ENCODE measurements at regions not wholly inside any gene's neighbourhood (a gene's known extent, or its start where the extent isn't known, plus 50 kb on each side); places are given as distances from the start of the nearest gene placed in this dataset.

GRCh38 chr10:4488904-4489303, 337.1 kb upstream of the AKR1E2 start:
- no peaks in the 10 kb centered on the region for H3K36me3 ChIP-seq (ENCODE audit: control insufficient read depth, insufficient read depth, low read length)
- intact Hi-C loops (cut with micrococcal nuclease; ENCODE audit: unreplicated experiment): no loop called here
- BruUV-seq (replicated peaks): no TSS peak
- no peaks in the 10 kb centered on the region for H3K27me3 ChIP-seq (replicated peaks; ENCODE audit: control insufficient read depth, insufficient read depth, low read length)
- DNase-seq: no peak
- no peaks in the 10 kb centered on the region for H3K4me1 ChIP-seq
- no peak for TF ChIP-seq CTCF (IDR thresholded peaks at IDR 0.05; ENCODE audit: insufficient read depth in 1 of 2, low read depth in 1 of 2, low read length in 1 of 2, severe bottlenecking in 1 of 2, unreplicated experiment in 1 of 2)
- POLR2A ChIA-PET: no interaction called here
- H3K27me3 Mint-ChIP-seq (ENCODE audit: insufficient read depth, unreplicated experiment): peaks cover 5% of the 10 kb centered on the region
- H3K9me3 Mint-ChIP-seq (ENCODE audit: unreplicated experiment): no peaks in the 10 kb centered on the region
- CTCF ChIA-PET: interaction anchor here (0.6 kb wide), 1 partner anchor 145 kb away, joined by 3 read pairs; no protein-coding TSS in a partner anchor
- no peak overlapping the region for H3K4me3 ChIP-seq (ENCODE audit: low read depth, low read length)
- H3K27ac Mint-ChIP-seq (ENCODE audit: unreplicated experiment): no peak overlapping the region
- no peak overlapping the region for H3K4me3 Mint-ChIP-seq (ENCODE audit: unreplicated experiment)
- no peaks in the 10 kb centered on the region for H3K36me3 Mint-ChIP-seq (ENCODE audit: insufficient read depth, unreplicated experiment)
- no peaks in the 10 kb centered on the region for H3K9me3 ChIP-seq
- no peaks in the 10 kb centered on the region for H3K4me1 Mint-ChIP-seq (ENCODE audit: low read depth, unreplicated experiment)

GRCh38 chr10:4485636-4486035, 340.4 kb upstream of the AKR1E2 start:
- Mint-ChIP-seq H3K4me3 (ENCODE audit: unreplicated experiment) (no peak overlapping the region), H3K27ac (ENCODE audit: unreplicated experiment) (no peak overlapping the region), H3K9me3 (ENCODE audit: unreplicated experiment) (no peaks in the 10 kb centered on the region), H3K36me3 (ENCODE audit: insufficient read depth, unreplicated experiment) (no peaks in the 10 kb centered on the region), H3K4me1 (ENCODE audit: low read depth, unreplicated experiment) (no peaks in the 10 kb centered on the region), H3K27me3 (ENCODE audit: insufficient read depth, unreplicated experiment) (peaks cover 5% of the 10 kb centered on the region)
- BruUV-seq (replicated peaks): no TSS peak
- no peaks in the 10 kb centered on the region for H3K4me1 ChIP-seq
- TF ChIP-seq CTCF (IDR thresholded peaks at IDR 0.05; ENCODE audit: insufficient read depth in 1 of 2, low read depth in 1 of 2, low read length in 1 of 2, severe bottlenecking in 1 of 2, unreplicated experiment in 1 of 2): no peak
- no peaks in the 10 kb centered on the region for H3K9me3 ChIP-seq
- H3K27me3 ChIP-seq (replicated peaks; ENCODE audit: control insufficient read depth, insufficient read depth, low read length): no peaks in the 10 kb centered on the region
- ChIA-PET POLR2A (no interaction called here), CTCF (no interaction called here)
- intact Hi-C loops (cut with micrococcal nuclease; ENCODE audit: unreplicated experiment): no loop called here
- no peak overlapping the region for H3K4me3 ChIP-seq (ENCODE audit: low read depth, low read length)
- no peaks in the 10 kb centered on the region for H3K36me3 ChIP-seq (ENCODE audit: control insufficient read depth, insufficient read depth, low read length)
- DNase-seq: no peak

- H3K4me1 Mint-ChIP-seq (ENCODE audit: low read depth, unreplicated experiment): no peaks in the 10 kb centered on the region
- intact Hi-C loops (cut with micrococcal nuclease; ENCODE audit: unreplicated experiment): no loop called here
- POLR2A ChIA-PET: no interaction called here
- H3K27ac Mint-ChIP-seq (ENCODE audit: unreplicated experiment): no peak overlapping the region
- H3K9me3 Mint-ChIP-seq (ENCODE audit: unreplicated experiment): no peaks in the 10 kb centered on the region
- Histone ChIP-seq H3K4me1 (no peaks in the 10 kb centered on the region), H3K9me3 (no peaks in the 10 kb centered on the region), H3K4me3 (ENCODE audit: low read depth, low read length) (no peak overlapping the region), H3K27me3 (replicated peaks; ENCODE audit: control insufficient read depth, insufficient read depth, low read length) (no peaks in the 10 kb centered on the region), H3K36me3 (ENCODE audit: control insufficient read depth, insufficient read depth, low read length) (no peaks in the 10 kb centered on the region)
- DNase-seq: no peak
- CTCF ChIA-PET: no interaction called here
- no peaks in the 10 kb centered on the region for H3K36me3 Mint-ChIP-seq (ENCODE audit: insufficient read depth, unreplicated experiment)
- H3K27me3 Mint-ChIP-seq (ENCODE audit: insufficient read depth, unreplicated experiment): peaks cover 5% of the 10 kb centered on the region
- no peak for TF ChIP-seq CTCF (IDR thresholded peaks at IDR 0.05; ENCODE audit: insufficient read depth in 1 of 2, low read depth in 1 of 2, low read length in 1 of 2, severe bottlenecking in 1 of 2, unreplicated experiment in 1 of 2)
- no peak overlapping the region for H3K4me3 Mint-ChIP-seq (ENCODE audit: unreplicated experiment)
- BruUV-seq (replicated peaks): no TSS peak
Observed at GRCh38 chr10:4483811-4484210, 342.2 kb upstream of the AKR1E2 start.
